DMS 273 treated with DMSO at 0.1 percent for 48 hours (cell line): ENCODE measurements at regions not wholly inside any gene's neighbourhood (a gene's known extent, or its start where the extent isn't known, plus 50 kb on each side); places are given as distances from the start of the nearest gene placed in this dataset.
A peak's percentile ranks its signal among the peaks of the same experiment; 100 is the strongest.

Experiments
- DNase-seq: peaks from one replicate; lab custom pipeline; 2025; lab: John Stamatoyannopoulos, UW

- DNase-seq = no peak
Observed at GRCh38 chr3:176714034-176714433, 483.2 kb downstream of the TBL1XR1 start.

GRCh38 chr3:176712191-176712590 lies 485.1 kb downstream of the TBL1XR1 start:
- DNase-seq = no peak

GRCh38 chr3:176699288-176699687 lies 498.0 kb downstream of the TBL1XR1 start:
- no peak for DNase-seq

GRCh38 chr3:176697284-176697889 lies 499.9 kb downstream of the TBL1XR1 start:
- no peak for DNase-seq

- no peak for DNase-seq
Observed at GRCh38 chr3:176696816-176697215, 500.5 kb downstream of the TBL1XR1 start.

GRCh38 chr3:176692966-176693785 lies 504.1 kb downstream of the TBL1XR1 start:
- no peak for DNase-seq

- no peak for DNase-seq
Observed at GRCh38 chr3:176692199-176692965, 504.9 kb downstream of the TBL1XR1 start.

- DNase-seq = no peak
Observed at GRCh38 chr3:176690083-176690869, 507.0 kb downstream of the TBL1XR1 start.

- no peak for DNase-seq
Observed at GRCh38 chr3:176687754-176688153, 509.5 kb downstream of the TBL1XR1 start.

GRCh38 chr3:176683382-176683781 lies 513.9 kb downstream of the TBL1XR1 start:
- DNase-seq = no peak

- peak; percentile 21 for DNase-seq
Observed at GRCh38 chr3:176663837-176664831, 533.1 kb downstream of the TBL1XR1 start.

- no peak for DNase-seq
Observed at GRCh38 chr3:176663387-176663786, 533.9 kb downstream of the TBL1XR1 start.

GRCh38 chr3:176661432-176661964 lies 535.8 kb downstream of the TBL1XR1 start:
- no peak for DNase-seq

GRCh38 chr3:176655404-176656094 lies 541.7 kb downstream of the TBL1XR1 start:
- no peak for DNase-seq

GRCh38 chr3:176651622-176652021 lies 545.7 kb downstream of the TBL1XR1 start:
- no peak for DNase-seq

- DNase-seq = no peak
Observed at GRCh38 chr3:176650478-176650877, 546.8 kb downstream of the TBL1XR1 start.

- DNase-seq = no peak
Observed at GRCh38 chr3:176647987-176648386, 549.3 kb downstream of the TBL1XR1 start.

GRCh38 chr3:176633511-176633910 lies 563.8 kb downstream of the TBL1XR1 start:
- DNase-seq = no peak

- DNase-seq = no peak
Observed at GRCh38 chr3:176632925-176633324, 564.4 kb downstream of the TBL1XR1 start.

GRCh38 chr3:176631165-176631564 lies 566.1 kb downstream of the TBL1XR1 start:
- no peak for DNase-seq
